Astrocyte (in vitro differentiated cells and primary cell): ENCODE measurements at regions not wholly inside any gene's neighbourhood (a gene's known extent, or its start where the extent isn't known, plus 50 kb on each side); places are given as distances from the start of the nearest gene placed in this dataset.

Experiments used
- DNase-seq: peaks from one replicate; pipeline ENCODE4 v3.0.0-alpha.2; 2010; ENCODE audit warnings: low read depth
- FAIRE-seq: peaks from 2 replicates; lab custom pipeline; 2011; peaks lifted over from hg19 to GRCh38; lab: Jason Lieb, UNC
- H2AFZ ChIP-seq: 2 replicates; pipeline ENCODE4 v1.6.0; 2012; ENCODE audit warnings: low read depth, low read length, inconsistent platforms
- H3K27ac ChIP-seq: 2 replicates; pipeline ENCODE4 v1.5.1; 2011; ENCODE audit warnings: low read depth, low read length, inconsistent platforms
- H3K27me3 ChIP-seq: 2 replicates; pipeline ENCODE4 v1.6.0; 2011; ENCODE audit warnings: low read length, inconsistent platforms; ENCODE audit not compliant: insufficient read depth
- H3K36me3 ChIP-seq: 2 replicates; pipeline ENCODE4 v1.5.1; 2011; ENCODE audit warnings: low read length, inconsistent platforms; ENCODE audit not compliant: insufficient read depth
- H3K4me1 ChIP-seq: 2 replicates; pipeline ENCODE4 v1.5.1; 2011; ENCODE audit warnings: low read length, inconsistent platforms; ENCODE audit not compliant: insufficient read depth
- H3K4me2 ChIP-seq: 2 replicates; pipeline ENCODE4 v1.6.0; 2012; ENCODE audit warnings: low read length, inconsistent platforms
- H3K4me3 ChIP-seq: 2 replicates; pipeline ENCODE4 v1.5.1; 2011; ENCODE audit warnings: low read depth, mild to moderate bottlenecking, low read length, inconsistent platforms; ENCODE audit not compliant: insufficient read depth
- H3K79me2 ChIP-seq: 2 replicates; pipeline ENCODE4 v1.6.0; 2012; ENCODE audit warnings: mild to moderate bottlenecking, low read length, inconsistent platforms; ENCODE audit not compliant: insufficient read depth
- H3K9ac ChIP-seq: 2 replicates; pipeline ENCODE4 v1.6.0; 2012; ENCODE audit warnings: mild to moderate bottlenecking, low read length, inconsistent platforms
- H3K9me3 ChIP-seq: 2 replicates; pipeline ENCODE4 v1.5.1; 2012; ENCODE audit warnings: low read depth, mild to moderate bottlenecking, low read length, inconsistent platforms; ENCODE audit not compliant: insufficient read depth
- H4K20me1 ChIP-seq: 2 replicates; pipeline ENCODE4 v1.6.0; 2012; ENCODE audit warnings: low read length, inconsistent platforms; ENCODE audit not compliant: insufficient read depth
- H3K27ac Mint-ChIP-seq: one replicate; pipeline ENCODE4 v1.8.0; 2021; ENCODE audit warnings: mild to moderate bottlenecking, mixed read lengths; ENCODE audit not compliant: unreplicated experiment
- H3K27me3 Mint-ChIP-seq: one replicate; pipeline ENCODE4 v1.8.0; 2021; ENCODE audit warnings: low read depth, mixed read lengths; ENCODE audit not compliant: unreplicated experiment
- H3K36me3 Mint-ChIP-seq: one replicate; pipeline ENCODE4 v1.8.0; 2021; ENCODE audit warnings: low read depth, mixed read lengths; ENCODE audit not compliant: unreplicated experiment
- H3K4me1 Mint-ChIP-seq: one replicate; pipeline ENCODE4 v1.8.0; 2021; ENCODE audit warnings: low read depth, mixed read lengths; ENCODE audit not compliant: unreplicated experiment
- H3K4me3 Mint-ChIP-seq: one replicate; pipeline ENCODE4 v1.8.0; 2021; ENCODE audit warnings: mild to moderate bottlenecking, moderate library complexity, mixed read lengths; ENCODE audit not compliant: unreplicated experiment
- H3K9me3 Mint-ChIP-seq: one replicate; pipeline ENCODE4 v1.8.0; 2021; ENCODE audit warnings: mild to moderate bottlenecking, mixed read lengths; ENCODE audit not compliant: unreplicated experiment
- CTCF ChIP-seq: IDR thresholded peaks from 2 replicates; pipeline ENCODE4 v1.5.1; 2011; ENCODE audit warnings: low read depth, mild to moderate bottlenecking, inconsistent platforms, low read length, moderate library complexity; ENCODE audit not compliant: insufficient read depth
- EZH2 ChIP-seq: IDR thresholded peaks from 2 replicates; pipeline ENCODE4 v1.6.1; 2012; ENCODE audit warnings: mild to moderate bottlenecking, low read length, inconsistent platforms; ENCODE audit not compliant: insufficient read depth

- H3K4me3 ChIP-seq = no peak overlapping the region
- no peaks in the 10 kb centered on the region for H3K79me2 ChIP-seq
- Mint-ChIP-seq H3K27me3 (no peaks in the 10 kb centered on the region), H3K27ac (no peak overlapping the region), H3K9me3 (peaks cover 3% of the 10 kb centered on the region), H3K4me1 (no peaks in the 10 kb centered on the region), H3K36me3 (no peaks in the 10 kb centered on the region), H3K4me3 (no peak overlapping the region)
- no peak overlapping the region for H2AFZ ChIP-seq
- no peaks in the 10 kb centered on the region for H3K27me3 ChIP-seq
- TF ChIP-seq CTCF (no peak), EZH2 (no peak)
- H3K27ac ChIP-seq = no peak overlapping the region
- no peaks in the 10 kb centered on the region for H3K36me3 ChIP-seq
- H3K4me2 ChIP-seq = no peak overlapping the region
- H3K4me1 ChIP-seq = no peaks in the 10 kb centered on the region
- no peaks in the 10 kb centered on the region for H3K9me3 ChIP-seq
- FAIRE-seq (no peak), DNase-seq (no peak)
- H4K20me1 ChIP-seq = no peaks in the 10 kb centered on the region
- no peak overlapping the region for H3K9ac ChIP-seq
Observed at GRCh38 chr18:26689226-26689879, 141.0 kb upstream of the KCTD1 start.

- H3K4me2 ChIP-seq = no peak overlapping the region
- no peak overlapping the region for H3K27ac ChIP-seq
- no peaks in the 10 kb centered on the region for H3K9me3 ChIP-seq
- no peak for FAIRE-seq
- H3K9me3 Mint-ChIP-seq = peaks cover 2% of the 10 kb centered on the region
- no peaks in the 10 kb centered on the region for H3K4me1 ChIP-seq
- no peak overlapping the region for H3K4me3 Mint-ChIP-seq
- no peak overlapping the region for H3K9ac ChIP-seq
- no peak overlapping the region for H2AFZ ChIP-seq
- no peaks in the 10 kb centered on the region for H3K27me3 Mint-ChIP-seq
- no peak for TF ChIP-seq CTCF
- TF ChIP-seq EZH2 = no peak
- H3K27me3 ChIP-seq = no peaks in the 10 kb centered on the region
- no peaks in the 10 kb centered on the region for H4K20me1 ChIP-seq
- H3K27ac Mint-ChIP-seq = no peak overlapping the region
- DNase-seq = no peak
- no peaks in the 10 kb centered on the region for H3K36me3 ChIP-seq
- no peak overlapping the region for H3K4me3 ChIP-seq
- H3K36me3 Mint-ChIP-seq = no peaks in the 10 kb centered on the region
- H3K79me2 ChIP-seq = no peaks in the 10 kb centered on the region
- H3K4me1 Mint-ChIP-seq = no peaks in the 10 kb centered on the region
Observed at GRCh38 chr18:26686532-26686931, 138.2 kb upstream of the KCTD1 start.

GRCh38 chr18:26685438-26686157 lies 137.2 kb upstream of the KCTD1 start:
- Histone ChIP-seq H3K27ac (no peak overlapping the region), H3K9me3 (no peaks in the 10 kb centered on the region), H3K9ac (no peak overlapping the region), H4K20me1 (no peaks in the 10 kb centered on the region), H3K36me3 (no peaks in the 10 kb centered on the region), H2AFZ (no peak overlapping the region), H3K4me2 (no peak overlapping the region), H3K4me1 (no peaks in the 10 kb centered on the region), H3K4me3 (no peak overlapping the region), H3K27me3 (no peaks in the 10 kb centered on the region), H3K79me2 (no peaks in the 10 kb centered on the region)
- H3K27ac Mint-ChIP-seq = no peak overlapping the region
- H3K9me3 Mint-ChIP-seq = no peaks in the 10 kb centered on the region
- DNase-seq = no peak
- H3K4me3 Mint-ChIP-seq = no peak overlapping the region
- TF ChIP-seq EZH2 (no peak), CTCF (no peak)
- no peaks in the 10 kb centered on the region for H3K36me3 Mint-ChIP-seq
- H3K27me3 Mint-ChIP-seq = peaks cover 3% of the 10 kb centered on the region
- H3K4me1 Mint-ChIP-seq = no peaks in the 10 kb centered on the region
- no peak for FAIRE-seq
